OCI-LY7 (cell line): ENCODE measurements at regions not wholly inside any gene's neighbourhood (a gene's known extent, or its start where the extent isn't known, plus 50 kb on each side); places are given as distances from the start of the nearest gene placed in this dataset.

Experiments
- EZH2phosphoT487 ChIP-seq: fragments of 200-600 bp; sonication (generic); IDR thresholded peaks from 2 replicates; pipeline ENCODE4 v1.6.1; 2018; ENCODE audit warnings: low read depth, borderline replicate concordance, mild to moderate bottlenecking, mixed run types, antibody characterized with exemption, low read length, moderate library complexity, mixed read lengths
- TF ChIP-seq, protein P1 (sequence below): fragments of 200-600 bp; sonication (generic); conservative IDR thresholded peaks from 2 replicates; pipeline ENCODE4 v1.5.1; 2014; ENCODE audit warnings: mild to moderate bottlenecking, antibody characterized with exemption, low read length, moderate library complexity, mixed read lengths

DNA sequence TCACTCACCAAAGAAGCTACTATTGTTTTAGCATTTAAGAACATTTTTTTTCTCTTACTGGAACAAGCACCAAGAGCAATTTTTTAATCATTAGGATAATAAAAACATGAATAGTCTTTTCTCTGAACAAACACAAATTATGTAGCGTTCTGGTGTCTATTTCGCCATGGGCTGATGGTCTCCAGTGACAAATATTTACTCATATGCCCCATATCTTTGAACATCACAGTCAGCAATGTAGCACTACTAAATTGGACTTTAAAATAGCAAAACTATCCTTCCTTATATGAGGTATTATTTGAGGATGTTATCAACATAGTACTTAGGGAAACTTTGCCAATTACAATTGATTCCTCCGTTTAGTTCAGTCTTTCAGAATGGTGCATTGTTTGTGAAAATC is 1326.0 kb upstream of the ZEB2 start:
- TF ChIP-seq, protein P1, sequence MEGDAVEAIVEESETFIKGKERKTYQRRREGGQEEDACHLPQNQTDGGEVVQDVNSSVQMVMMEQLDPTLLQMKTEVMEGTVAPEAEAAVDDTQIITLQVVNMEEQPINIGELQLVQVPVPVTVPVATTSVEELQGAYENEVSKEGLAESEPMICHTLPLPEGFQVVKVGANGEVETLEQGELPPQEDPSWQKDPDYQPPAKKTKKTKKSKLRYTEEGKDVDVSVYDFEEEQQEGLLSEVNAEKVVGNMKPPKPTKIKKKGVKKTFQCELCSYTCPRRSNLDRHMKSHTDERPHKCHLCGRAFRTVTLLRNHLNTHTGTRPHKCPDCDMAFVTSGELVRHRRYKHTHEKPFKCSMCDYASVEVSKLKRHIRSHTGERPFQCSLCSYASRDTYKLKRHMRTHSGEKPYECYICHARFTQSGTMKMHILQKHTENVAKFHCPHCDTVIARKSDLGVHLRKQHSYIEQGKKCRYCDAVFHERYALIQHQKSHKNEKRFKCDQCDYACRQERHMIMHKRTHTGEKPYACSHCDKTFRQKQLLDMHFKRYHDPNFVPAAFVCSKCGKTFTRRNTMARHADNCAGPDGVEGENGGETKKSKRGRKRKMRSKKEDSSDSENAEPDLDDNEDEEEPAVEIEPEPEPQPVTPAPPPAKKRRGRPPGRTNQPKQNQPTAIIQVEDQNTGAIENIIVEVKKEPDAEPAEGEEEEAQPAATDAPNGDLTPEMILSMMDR = no peak
- TF ChIP-seq EZH2phosphoT487 = no peak
